ENCODE measurements at regions not wholly inside any gene's neighbourhood (a gene's known extent, or its start where the extent isn't known, plus 50 kb on each side); places are given as distances from the start of the nearest gene placed in this dataset.

DNA sequence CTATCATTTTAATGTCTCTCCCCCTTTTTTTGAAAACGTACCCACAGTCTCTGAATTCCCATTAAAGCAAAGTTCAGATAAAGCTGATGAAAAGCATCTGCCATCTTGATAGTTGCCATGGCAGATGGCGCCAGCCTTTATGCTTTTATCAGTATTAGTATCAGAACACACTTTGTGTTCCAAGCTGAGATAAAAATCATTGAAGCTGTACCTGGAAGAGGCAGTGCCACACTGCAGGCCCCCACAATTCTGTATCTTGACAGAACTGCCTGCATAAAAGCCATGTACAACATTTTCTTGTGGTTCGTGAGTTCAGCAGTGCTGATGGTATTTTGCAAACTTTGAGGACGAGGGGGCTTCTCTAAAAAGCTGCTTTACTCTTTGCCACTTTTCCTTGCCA is 311.7 kb downstream of the SATB1 start:
- WGBS, 3 donors, result 84 to 87% (median 86%) methylated on average over 4 of the region's 4 CpGs
- Histone ChIP-seq H3K27me3 (ENCODE audit: insufficient read depth in 3 of 3, low read length in 2 of 3) (no peaks in the 10 kb centered on the region), H3K36me3 (ENCODE audit: insufficient read depth in 1 of 2, low read depth in 1 of 2) (no peaks in the 10 kb centered on the region), H3K9me3 (no peaks in the 10 kb centered on the region), H3K4me1 (no peaks in the 10 kb centered on the region), H3K27ac (no peak overlapping the region), H3K4me3 (no peak overlapping the region)
- DNase-seq, result no peak
- ATAC-seq, result no peak
- TF ChIP-seq, protein P1, sequence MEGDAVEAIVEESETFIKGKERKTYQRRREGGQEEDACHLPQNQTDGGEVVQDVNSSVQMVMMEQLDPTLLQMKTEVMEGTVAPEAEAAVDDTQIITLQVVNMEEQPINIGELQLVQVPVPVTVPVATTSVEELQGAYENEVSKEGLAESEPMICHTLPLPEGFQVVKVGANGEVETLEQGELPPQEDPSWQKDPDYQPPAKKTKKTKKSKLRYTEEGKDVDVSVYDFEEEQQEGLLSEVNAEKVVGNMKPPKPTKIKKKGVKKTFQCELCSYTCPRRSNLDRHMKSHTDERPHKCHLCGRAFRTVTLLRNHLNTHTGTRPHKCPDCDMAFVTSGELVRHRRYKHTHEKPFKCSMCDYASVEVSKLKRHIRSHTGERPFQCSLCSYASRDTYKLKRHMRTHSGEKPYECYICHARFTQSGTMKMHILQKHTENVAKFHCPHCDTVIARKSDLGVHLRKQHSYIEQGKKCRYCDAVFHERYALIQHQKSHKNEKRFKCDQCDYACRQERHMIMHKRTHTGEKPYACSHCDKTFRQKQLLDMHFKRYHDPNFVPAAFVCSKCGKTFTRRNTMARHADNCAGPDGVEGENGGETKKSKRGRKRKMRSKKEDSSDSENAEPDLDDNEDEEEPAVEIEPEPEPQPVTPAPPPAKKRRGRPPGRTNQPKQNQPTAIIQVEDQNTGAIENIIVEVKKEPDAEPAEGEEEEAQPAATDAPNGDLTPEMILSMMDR (IDR thresholded peaks at IDR 0.05), result no peak
- intact Hi-C loops (cut with DNase I), result no loop called here

DNA sequence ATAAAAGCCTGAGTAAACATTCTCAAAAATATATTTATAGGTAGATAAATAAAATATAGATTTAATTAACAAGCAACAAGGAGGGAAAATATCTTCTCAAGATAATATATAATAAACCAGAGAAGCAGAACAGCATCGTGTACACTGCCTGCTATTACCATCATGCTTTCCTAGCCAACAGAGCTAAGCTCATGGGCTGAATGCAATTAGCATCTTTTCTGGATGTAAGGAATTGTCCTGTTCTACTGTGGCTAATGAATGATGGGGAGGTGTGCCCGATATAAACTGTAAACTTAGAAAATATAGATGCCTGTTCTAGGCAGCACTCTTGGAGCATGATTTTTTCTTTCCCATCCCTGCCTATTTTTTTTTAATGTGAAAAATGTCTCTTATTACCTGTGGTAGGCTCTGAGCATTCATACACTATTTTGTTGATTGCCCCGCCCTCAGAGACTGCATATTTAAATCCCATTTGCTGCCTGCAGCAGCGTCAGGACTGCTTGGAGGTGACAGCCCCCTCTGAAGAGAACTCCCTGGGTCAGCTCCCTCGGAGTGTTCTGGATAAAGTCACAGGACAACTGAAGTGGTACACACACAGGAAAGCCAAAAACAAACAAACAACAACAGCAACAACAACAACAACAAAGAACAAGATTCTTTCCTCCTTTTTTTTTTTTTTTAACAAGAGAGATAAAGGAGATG is 312.3 kb downstream of the SATB1 start:
- WGBS, 3 donors, result 58 to 62% (median 61%) methylated on average over 5 of the region's 5 CpGs
- no peak overlapping the region for H3K27ac ChIP-seq
- no peak overlapping the region for H3K4me3 ChIP-seq
- H3K4me1 ChIP-seq, result no peaks in the 10 kb centered on the region
- DNase-seq (no peak), ATAC-seq (no peak)
- no peaks in the 10 kb centered on the region for H3K9me3 ChIP-seq
- TF ChIP-seq, protein P1 (IDR thresholded peaks at IDR 0.05), result no peak
- H3K36me3 ChIP-seq (ENCODE audit: insufficient read depth in 1 of 2, low read depth in 1 of 2), result no peaks in the 10 kb centered on the region
- no peaks in the 10 kb centered on the region for H3K27me3 ChIP-seq (ENCODE audit: insufficient read depth in 3 of 3, low read length in 2 of 3)
- intact Hi-C loops (cut with DNase I), result no loop called here

DNA sequence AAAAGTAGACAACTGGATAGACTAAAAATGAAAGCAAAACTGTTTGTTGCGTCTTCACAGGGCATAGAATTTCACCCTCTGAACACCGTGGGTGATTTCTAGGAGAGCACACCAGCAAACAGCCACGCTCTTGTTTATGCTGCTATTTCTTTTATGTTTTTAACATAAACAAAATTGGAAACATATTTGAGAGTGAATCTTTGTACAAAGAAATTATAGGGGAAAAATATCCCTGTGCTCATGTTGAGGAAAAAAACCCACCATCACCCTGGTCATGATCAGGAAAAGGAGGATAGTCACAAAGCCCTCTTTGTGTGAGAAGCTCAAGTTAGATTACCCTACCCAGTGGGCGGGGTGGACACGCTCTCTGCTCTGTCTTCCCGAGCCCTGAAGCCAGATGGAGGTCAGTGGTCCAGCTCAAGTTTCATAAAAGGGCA is 313.3 kb downstream of the SATB1 start:
- intact Hi-C loops (cut with DNase I), result no loop called here
- no peak for ATAC-seq
- TF ChIP-seq, protein P1 (IDR thresholded peaks at IDR 0.05), result no peak
- H3K4me1 ChIP-seq, result no peaks in the 10 kb centered on the region
- H3K9me3 ChIP-seq, result no peaks in the 10 kb centered on the region
- no peaks in the 10 kb centered on the region for H3K27me3 ChIP-seq (ENCODE audit: insufficient read depth in 3 of 3, low read length in 2 of 3)
- 8 to 16% (median 15%) methylated on average over 6 of the region's 6 CpGs for WGBS, 3 donors
- H3K4me3 ChIP-seq, result no peak overlapping the region
- H3K27ac ChIP-seq, result no peak overlapping the region
- H3K36me3 ChIP-seq (ENCODE audit: insufficient read depth in 1 of 2, low read depth in 1 of 2), result no peaks in the 10 kb centered on the region
- no peak for DNase-seq

DNA sequence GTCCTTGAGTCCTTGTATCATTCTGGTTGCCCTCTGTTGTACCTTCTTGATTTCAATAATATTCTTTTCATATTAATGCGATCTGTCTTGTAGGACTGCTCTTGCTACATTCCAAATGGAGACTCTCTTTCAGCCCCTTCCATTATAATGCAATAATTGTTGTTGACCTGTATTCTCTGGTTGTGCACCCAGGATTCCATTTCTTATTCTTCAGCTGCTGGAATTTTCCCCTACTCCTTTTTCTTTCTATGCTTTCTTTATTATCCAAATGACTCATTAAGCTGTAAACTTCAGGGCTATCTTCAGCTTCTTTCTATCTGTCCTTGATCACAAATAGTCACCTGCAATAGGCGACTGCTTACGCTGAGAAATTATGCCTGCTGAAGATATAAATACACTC is 321.5 kb downstream of the SATB1 start:
- Histone ChIP-seq H3K27ac (no peak overlapping the region), H3K27me3 (ENCODE audit: insufficient read depth in 3 of 3, low read length in 2 of 3) (no peaks in the 10 kb centered on the region), H3K9me3 (no peaks in the 10 kb centered on the region), H3K36me3 (ENCODE audit: insufficient read depth in 1 of 2, low read depth in 1 of 2) (no peaks in the 10 kb centered on the region), H3K4me3 (no peak overlapping the region), H3K4me1 (no peaks in the 10 kb centered on the region)
- no peak for ATAC-seq
- 83 to 93% (median 88%) methylated on average over 3 of the region's 3 CpGs for WGBS, 3 donors
- TF ChIP-seq, protein P1 (IDR thresholded peaks at IDR 0.05), result no peak
- no peak for DNase-seq
- intact Hi-C loops (cut with DNase I), result no loop called here

DNA sequence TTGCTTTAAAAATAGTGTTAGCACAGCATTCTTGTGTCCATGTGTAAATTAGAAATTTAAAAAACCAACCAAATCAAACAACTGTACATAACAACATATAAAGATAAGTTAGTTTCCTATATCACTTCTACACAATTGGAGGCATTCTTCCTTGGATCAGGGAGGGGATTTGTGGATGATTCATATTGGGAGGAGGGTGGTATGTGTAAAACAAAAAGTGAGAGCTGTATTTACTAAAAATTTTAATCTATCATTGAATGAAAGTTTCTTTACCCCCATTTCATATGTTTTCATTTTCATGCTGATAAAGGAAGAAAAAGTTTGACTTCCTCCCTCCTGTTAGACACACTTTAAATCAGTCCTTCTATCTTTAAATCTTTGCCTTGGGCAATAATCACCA is 325.0 kb downstream of the SATB1 start:
- Histone ChIP-seq H3K27ac (no peak overlapping the region), H3K27me3 (ENCODE audit: insufficient read depth in 3 of 3, low read length in 2 of 3) (no peaks in the 10 kb centered on the region), H3K36me3 (ENCODE audit: insufficient read depth in 1 of 2, low read depth in 1 of 2) (no peaks in the 10 kb centered on the region), H3K9me3 (no peaks in the 10 kb centered on the region), H3K4me3 (no peak overlapping the region), H3K4me1 (no peaks in the 10 kb centered on the region)
- ATAC-seq, result no peak
- intact Hi-C loops (cut with DNase I), result no loop called here
- no peak for DNase-seq
- TF ChIP-seq, protein P1 (IDR thresholded peaks at IDR 0.05), result no peak
